HuH-7.5 (cell line): ENCODE measurements at regions not wholly inside any gene's neighbourhood (a gene's known extent, or its start where the extent isn't known, plus 50 kb on each side); places are given as distances from the start of the nearest gene placed in this dataset.

Experiments used
- DNase-seq: peaks from one replicate; pipeline ENCODE4 v3.0.0; 2011; ENCODE audit warnings: low spot score

DNA sequence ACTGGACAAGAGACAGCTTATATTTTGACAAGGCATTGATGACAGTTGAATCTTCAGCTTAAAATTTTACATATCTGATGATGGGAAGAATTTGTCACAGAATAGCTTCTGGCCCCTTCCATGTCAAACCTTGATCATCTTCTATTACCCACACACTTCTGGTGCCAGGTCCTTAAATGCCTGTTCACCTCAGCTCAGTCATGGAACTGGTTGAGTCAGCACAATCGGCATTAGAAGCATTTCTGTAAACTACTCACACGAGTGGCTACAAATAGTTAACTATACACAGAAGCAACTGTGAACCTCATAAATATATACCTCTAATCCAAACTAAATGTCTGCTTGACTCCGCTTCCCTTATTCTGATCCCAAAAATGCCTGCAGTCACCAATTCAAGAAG is 161.2 kb downstream of the FOXO1 start:
- DNase-seq, result no peak
